GM19463 (cell line): ENCODE measurements at regions not wholly inside any gene's neighbourhood (a gene's known extent, or its start where the extent isn't known, plus 50 kb on each side); places are given as distances from the start of the nearest gene placed in this dataset.
"Not testable (repeated sequence)": the region's sequence is repeated elsewhere in the genome, so short reads cannot be mapped to it uniquely, and the experiment has no call there.

Source experiments
- ATAC-seq: cut with Tn5 transposase; IDR thresholded peaks from one replicate; pipeline ENCODE4 v1.9.1; 2021; ENCODE audit warnings: mild to moderate bottlenecking, moderate library complexity; ENCODE audit not compliant: unreplicated experiment

DNA sequence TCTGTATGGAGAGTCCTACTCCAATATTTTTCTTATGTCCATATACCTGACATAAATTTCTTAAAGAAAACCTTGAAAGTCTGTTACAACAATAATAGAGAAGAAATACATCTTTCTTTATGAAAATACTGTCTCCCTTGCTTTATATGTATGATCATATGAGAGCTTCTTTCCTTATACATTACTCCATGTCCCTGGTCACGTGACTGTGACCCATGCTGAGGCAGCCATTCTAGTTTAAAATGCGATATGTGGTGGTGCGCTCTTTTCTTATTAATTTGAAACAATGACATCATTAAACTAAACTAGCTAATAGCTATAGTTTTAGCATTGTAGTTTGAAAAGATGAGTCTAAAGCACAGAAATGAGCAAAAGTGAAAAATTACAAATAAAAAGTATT is 1120.3 kb upstream of the PRR20A start:
- no peak for ATAC-seq

DNA sequence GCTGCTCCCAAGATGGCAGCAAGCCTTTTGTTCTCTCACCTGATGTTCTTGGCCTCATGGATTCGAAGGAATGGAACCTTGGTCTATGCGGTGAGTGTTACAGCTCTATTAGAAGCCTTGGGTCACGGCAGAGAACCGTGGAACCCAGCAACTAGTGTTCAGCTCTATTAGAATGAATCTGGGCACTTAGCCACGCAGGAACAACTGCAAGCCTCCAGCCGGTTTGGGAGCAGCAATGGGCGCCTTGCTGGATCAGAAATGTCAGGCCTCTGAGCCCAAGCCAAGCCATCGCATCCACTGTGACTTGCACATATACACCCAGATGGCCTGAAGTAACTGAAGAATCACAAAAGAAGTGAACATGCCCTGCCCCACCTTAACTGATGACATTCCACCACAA is 1100.7 kb upstream of the PRR20A start:
- ATAC-seq, result no peak

DNA sequence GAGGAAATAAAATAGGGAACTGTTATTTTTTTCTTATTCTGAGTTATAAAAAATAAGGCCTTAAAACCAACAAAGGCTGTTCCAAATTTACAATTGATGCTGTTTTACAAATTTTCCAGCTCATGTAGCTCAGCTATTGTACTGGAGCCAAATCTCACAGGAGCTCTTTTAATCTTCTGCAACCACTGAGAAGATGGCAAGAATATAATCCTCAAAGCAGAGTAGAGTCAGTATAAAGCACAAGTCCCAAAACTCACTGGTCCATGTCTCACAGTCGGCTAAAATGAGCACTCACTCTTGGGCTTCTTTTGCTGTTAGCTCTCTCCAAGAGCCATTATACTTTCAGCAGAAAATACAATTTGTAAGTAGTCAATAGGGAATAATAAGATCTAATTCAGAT is 1074.4 kb upstream of the PRR20A start:
- no peak for ATAC-seq

DNA sequence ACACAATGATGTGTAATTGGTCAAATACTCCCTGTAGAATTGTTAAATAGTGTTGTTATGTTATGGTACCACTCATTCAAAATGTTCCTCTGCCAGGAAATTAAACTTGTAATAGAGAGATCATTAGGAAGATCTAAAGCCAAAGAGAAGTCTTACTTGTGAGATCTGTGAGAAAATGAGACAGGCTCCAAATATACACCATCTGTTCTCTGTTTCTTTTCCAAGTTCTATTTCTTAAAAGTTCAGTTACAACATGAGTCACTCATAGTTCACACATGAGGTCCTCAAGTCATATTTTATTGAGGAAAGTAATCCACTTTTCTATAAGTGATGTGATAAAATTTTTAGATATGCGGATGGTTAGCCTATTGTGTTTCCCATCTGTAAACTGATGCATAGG is 1038.1 kb upstream of the PRR20A start:
- ATAC-seq, result no peak

DNA sequence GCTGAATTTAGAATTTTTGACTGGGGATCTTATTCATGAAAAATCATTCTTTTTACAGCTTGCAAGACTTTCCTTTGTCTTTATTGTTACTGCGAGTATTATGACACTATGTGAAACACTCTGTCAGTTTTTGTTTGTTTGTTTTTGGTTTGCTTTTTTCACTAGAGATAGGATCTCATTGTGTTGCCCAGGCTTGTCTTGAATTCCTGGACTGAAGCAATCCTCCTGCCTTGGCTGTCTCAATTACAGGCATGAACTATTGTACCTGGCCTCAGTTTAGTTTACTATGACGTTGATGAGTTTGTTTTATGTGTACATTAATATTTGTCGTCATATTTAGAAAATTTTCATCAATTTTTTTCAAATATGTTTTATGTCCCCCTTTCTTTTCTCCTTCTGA is 1030.0 kb upstream of the PRR20A start:
- no peak for ATAC-seq

GRCh38 chr13:56134524-56134923 is 1006.2 kb upstream of the PRR20A start:
- ATAC-seq, result no peak

GRCh38 chr13:56166864-56167263 is 973.9 kb upstream of the PRR20A start:
- ATAC-seq, result no peak

DNA sequence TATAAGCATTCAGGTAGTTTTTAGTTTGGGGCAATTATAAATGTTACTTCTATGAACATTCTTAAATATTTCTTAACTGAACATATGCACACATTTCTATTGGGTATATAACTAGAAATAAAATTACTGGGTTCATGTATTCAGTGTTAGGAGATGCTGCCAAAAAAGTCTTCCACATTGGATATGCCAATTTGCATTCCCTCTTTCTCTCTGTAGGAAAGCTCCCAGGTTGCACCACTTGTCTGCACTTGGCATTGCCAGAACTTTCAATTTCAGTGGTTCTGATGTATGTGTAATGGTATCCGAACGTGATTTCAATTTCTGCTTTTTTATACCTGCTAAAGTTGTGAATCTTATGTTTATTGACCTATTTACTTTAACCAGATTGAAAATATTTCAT is 972.1 kb upstream of the PRR20A start:
- ATAC-seq, result no peak

GRCh38 chr13:56173346-56173745 is 967.4 kb upstream of the PRR20A start:
- ATAC-seq, result no peak

- no peak for ATAC-seq
Measured at GRCh38 chr13:56182598-56182997, 958.1 kb upstream of the PRR20A start.

DNA sequence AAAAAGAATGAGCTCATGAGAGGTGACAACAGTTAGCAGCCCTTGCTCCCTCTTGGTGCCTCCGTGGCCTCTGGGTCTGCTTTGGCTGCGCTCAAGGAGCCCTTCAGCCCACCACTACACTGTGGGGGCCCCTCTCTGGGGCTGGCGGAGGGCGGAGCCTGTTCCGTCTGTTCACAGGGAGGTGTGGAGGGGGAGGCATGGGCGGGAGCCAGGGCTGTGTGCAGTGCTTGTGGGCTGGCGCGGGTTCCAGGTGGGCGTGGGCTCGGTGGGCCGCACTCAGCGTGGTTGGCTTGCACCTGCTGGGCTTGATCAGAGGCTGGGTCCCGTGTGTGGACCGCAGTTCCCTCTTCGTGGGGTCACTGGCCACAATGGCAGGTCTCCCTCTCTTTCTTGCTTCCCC is 953.4 kb upstream of the PRR20A start:
- ATAC-seq, result no peak

GRCh38 chr13:56188582-56188981 is 952.1 kb upstream of the PRR20A start:
- not testable (repeated sequence) for ATAC-seq

- no peak for ATAC-seq
Measured at GRCh38 chr13:56189439-56189838, 951.3 kb upstream of the PRR20A start.

- ATAC-seq, result no peak
Measured at GRCh38 chr13:56189978-56190377, 950.7 kb upstream of the PRR20A start.

DNA sequence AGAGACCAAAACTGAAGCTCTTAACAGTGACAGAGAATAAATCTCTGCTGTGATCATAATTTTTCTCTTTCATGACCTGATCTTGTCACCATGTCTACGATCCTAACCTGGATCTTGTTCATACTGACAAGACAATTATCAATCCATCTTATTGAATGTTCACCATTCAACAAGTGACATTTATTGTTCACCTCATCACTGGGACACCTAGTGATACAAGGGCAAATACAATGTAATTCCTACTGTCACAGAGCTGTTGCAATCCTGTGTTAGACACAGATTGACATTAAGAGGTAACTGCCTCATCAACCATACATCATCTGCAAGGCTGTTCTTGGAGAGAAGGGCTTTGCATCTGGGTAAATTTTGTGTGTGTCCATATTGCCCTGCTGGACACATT is 942.4 kb upstream of the PRR20A start:
- ATAC-seq, result no peak

DNA sequence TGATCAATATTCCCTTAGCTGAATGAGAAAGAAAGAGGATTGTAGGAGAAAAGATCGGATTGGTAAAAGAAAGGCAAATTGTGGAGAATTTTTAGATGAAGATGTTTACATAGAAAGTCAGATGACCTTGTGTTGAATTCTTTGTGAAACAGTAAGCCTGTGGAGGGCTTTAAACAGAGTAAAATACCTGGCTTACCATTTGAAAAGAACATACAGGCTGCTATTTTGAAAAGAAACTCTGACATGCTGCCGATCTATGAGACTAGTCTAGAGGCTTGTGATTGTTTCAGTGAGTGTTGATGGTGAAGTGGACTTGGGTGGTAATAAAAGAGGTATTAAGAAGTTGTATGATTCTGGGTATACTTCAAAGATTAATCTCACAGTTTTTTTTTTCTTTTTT is 938.9 kb upstream of the PRR20A start:
- ATAC-seq, result no peak

DNA sequence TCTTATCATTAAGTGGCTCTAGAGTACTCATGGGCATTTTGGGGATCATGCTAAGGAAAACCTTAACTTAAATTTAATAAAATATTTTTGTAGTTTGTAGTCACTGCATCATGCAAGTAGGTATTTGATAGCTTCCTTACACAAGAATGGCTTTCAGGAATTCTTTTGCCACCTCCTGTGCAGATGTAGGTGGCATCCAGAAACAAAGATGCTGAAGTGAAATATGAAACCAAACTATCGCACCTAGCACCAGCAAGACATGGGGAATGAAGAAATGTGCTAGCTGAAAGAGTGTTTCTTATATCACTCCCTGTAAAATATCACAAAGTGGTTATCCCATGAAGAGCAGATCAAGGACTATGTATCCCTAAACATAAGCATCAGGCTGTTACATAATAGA is 924.5 kb upstream of the PRR20A start:
- no peak for ATAC-seq

GRCh38 chr13:56247692-56248091 is 893.0 kb upstream of the PRR20A start:
- no peak for ATAC-seq

DNA sequence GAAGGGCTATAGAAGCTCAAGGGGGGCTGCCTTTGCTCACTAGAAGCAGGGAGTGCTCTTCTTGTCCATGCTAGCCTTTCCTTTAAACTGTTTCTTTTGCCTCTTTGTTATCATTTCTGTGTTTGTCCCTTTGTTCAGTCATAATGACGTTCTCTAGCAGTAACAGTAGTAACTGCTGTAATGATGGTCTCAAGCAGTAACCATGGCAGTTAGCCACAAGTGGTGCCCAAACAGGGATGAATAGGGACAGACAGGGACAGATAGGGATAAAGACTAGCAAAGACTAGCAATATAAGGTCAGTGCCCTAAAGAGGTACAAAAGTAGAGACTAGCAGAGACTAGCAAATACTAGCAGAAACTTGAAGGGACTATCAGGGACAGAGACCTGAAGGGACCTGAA is 869.0 kb upstream of the PRR20A start:
- ATAC-seq, result no peak

GRCh38 chr13:56283262-56283828 is 857.4 kb upstream of the PRR20A start:
- no peak for ATAC-seq

GRCh38 chr13:56299650-56300049 is 841.1 kb upstream of the PRR20A start:
- ATAC-seq, result no peak

GRCh38 chr13:56314765-56315164 is 826.0 kb upstream of the PRR20A start:
- ATAC-seq, result no peak

- no peak for ATAC-seq
Measured at GRCh38 chr13:56317841-56318240, 822.9 kb upstream of the PRR20A start.

DNA sequence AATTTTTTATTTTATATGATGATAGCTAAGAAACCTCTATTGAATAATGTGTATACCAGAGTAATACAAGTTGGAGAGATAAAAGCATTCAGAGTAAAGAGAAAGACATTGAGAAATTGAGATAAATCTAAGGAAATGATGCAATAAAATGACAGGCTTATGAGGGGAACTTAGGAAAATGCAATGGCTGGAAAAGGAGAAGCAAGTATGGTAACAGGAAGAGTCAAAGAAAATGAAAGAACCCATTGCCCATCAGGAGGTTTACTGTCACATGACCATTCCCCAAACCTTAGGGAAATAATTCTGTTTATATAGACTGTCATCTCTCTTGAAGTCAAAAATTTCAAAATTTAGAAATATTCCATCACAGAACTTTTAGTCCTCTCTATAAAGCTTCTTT is 808.0 kb upstream of the PRR20A start:
- no peak for ATAC-seq
